Activated T-cell treated with anti-CD3 and anti-CD28 coated beads, Interleukin-2, amount 50 U/mL, for 24 hours (primary cell): ENCODE measurements at regions not wholly inside any gene's neighbourhood (a gene's known extent, or its start where the extent isn't known, plus 50 kb on each side); places are given as distances from the start of the nearest gene placed in this dataset.

Experiments used
- DNase-seq: peaks from one replicate; pipeline ENCODE4 v3.0.0-alpha.2; 2020
- H3K27ac Mint-ChIP-seq: 2 replicates; pipeline ENCODE4 v1.8.0; 2020; ENCODE audit warnings: mild to moderate bottlenecking, mixed read lengths
- H3K27me3 Mint-ChIP-seq: 2 replicates; pipeline ENCODE4 v1.8.0; 2020; ENCODE audit warnings: mixed read lengths
- H3K36me3 Mint-ChIP-seq: 2 replicates; pipeline ENCODE4 v1.8.0; 2020; ENCODE audit warnings: low read depth, mixed read lengths
- H3K4me1 Mint-ChIP-seq: 2 replicates; pipeline ENCODE4 v1.8.0; 2020; ENCODE audit warnings: low read depth, mixed read lengths
- H3K4me3 Mint-ChIP-seq: 2 replicates; pipeline ENCODE4 v1.8.0; 2020; ENCODE audit warnings: mild to moderate bottlenecking, moderate library complexity, mixed read lengths
- H3K9me3 Mint-ChIP-seq: 2 replicates; pipeline ENCODE4 v1.8.0; 2020; ENCODE audit warnings: mixed read lengths

DNA sequence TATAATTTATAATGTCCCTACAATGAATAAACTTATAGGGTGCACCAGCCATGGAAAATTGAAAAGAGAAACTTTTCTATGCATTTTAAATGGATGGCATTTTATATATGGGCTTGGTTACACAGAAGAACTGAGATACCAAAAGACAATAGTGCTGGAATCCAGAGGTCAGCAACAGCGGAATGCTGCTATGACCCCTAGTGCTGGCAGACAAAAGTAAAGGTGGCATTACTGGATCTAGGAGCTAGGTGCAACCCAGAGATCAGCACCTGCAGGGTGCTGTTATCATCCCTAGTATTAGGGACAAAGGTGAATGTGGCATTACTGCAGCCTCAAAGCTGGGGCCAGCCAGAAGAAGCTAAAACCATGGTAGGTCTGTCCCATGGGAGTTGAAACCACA, 392.7 kb upstream of the ST6GAL2 start:
- H3K9me3 Mint-ChIP-seq: no peaks in the 10 kb centered on the region
- H3K27me3 Mint-ChIP-seq: no peaks in the 10 kb centered on the region
- no peak for DNase-seq
- H3K4me1 Mint-ChIP-seq: no peaks in the 10 kb centered on the region
- H3K36me3 Mint-ChIP-seq: no peaks in the 10 kb centered on the region
- no peak overlapping the region for H3K27ac Mint-ChIP-seq
- no peak overlapping the region for H3K4me3 Mint-ChIP-seq

DNA sequence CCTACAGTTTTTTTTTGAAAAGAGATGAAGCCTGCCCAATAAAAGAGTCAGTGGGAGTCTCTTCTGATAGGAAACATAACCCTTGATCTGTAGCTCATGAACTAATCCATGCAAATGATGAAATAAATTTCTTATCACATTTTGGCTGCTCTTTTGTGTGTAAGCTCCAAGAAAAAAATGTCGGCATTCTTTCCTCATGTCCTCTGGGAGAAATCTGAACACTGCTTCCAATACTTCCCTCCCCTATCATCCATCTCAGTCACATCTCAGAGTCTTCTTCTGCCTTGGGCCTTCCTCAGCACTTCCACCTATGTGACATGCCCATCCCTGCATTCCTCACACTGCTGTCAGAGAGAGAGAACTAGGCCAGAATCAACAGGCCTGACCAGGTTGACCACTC, 395.7 kb upstream of the ST6GAL2 start:
- no peaks in the 10 kb centered on the region for H3K27me3 Mint-ChIP-seq
- no peak overlapping the region for H3K27ac Mint-ChIP-seq
- H3K9me3 Mint-ChIP-seq: no peaks in the 10 kb centered on the region
- no peak overlapping the region for H3K4me3 Mint-ChIP-seq
- H3K36me3 Mint-ChIP-seq: no peaks in the 10 kb centered on the region
- DNase-seq: no peak
- H3K4me1 Mint-ChIP-seq: no peaks in the 10 kb centered on the region

- DNase-seq: no peak
- H3K4me1 Mint-ChIP-seq: no peaks in the 10 kb centered on the region
- H3K9me3 Mint-ChIP-seq: no peaks in the 10 kb centered on the region
- no peak overlapping the region for H3K27ac Mint-ChIP-seq
- H3K27me3 Mint-ChIP-seq: no peaks in the 10 kb centered on the region
- no peaks in the 10 kb centered on the region for H3K36me3 Mint-ChIP-seq
- no peak overlapping the region for H3K4me3 Mint-ChIP-seq
Measured at GRCh38 chr2:107282135-107282534, 396.2 kb upstream of the ST6GAL2 start.

- H3K9me3 Mint-ChIP-seq: no peaks in the 10 kb centered on the region
- no peak overlapping the region for H3K27ac Mint-ChIP-seq
- no peaks in the 10 kb centered on the region for H3K4me1 Mint-ChIP-seq
- no peaks in the 10 kb centered on the region for H3K36me3 Mint-ChIP-seq
- DNase-seq: no peak
- H3K27me3 Mint-ChIP-seq: no peaks in the 10 kb centered on the region
- H3K4me3 Mint-ChIP-seq: no peak overlapping the region
Measured at GRCh38 chr2:107285621-107286299, 399.8 kb upstream of the ST6GAL2 start.

DNA sequence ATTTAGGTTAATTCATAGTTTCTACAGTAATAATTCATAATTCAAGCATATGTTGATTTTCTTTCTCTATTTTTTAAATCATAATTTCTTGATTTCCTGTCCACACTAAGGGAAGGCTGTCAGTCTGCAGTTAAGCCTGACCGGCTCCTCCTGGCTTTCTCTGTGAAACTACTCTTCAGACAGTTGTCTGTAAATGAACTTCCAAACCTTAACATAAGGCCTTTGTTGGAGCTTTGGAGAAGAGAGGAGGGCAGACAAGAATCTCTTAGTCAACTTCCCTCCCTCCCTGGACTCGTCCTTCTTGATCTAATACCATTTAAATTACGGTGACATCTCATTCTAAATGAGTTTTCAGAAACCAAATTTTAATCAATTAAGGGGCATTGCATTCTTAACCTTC, 404.1 kb upstream of the ST6GAL2 start:
- no peak for DNase-seq
- H3K27me3 Mint-ChIP-seq: no peaks in the 10 kb centered on the region
- no peaks in the 10 kb centered on the region for H3K4me1 Mint-ChIP-seq
- H3K9me3 Mint-ChIP-seq: no peaks in the 10 kb centered on the region
- H3K27ac Mint-ChIP-seq: no peak overlapping the region
- no peak overlapping the region for H3K4me3 Mint-ChIP-seq
- H3K36me3 Mint-ChIP-seq: no peaks in the 10 kb centered on the region

GRCh38 chr2:107303964-107304363, 418.0 kb upstream of the ST6GAL2 start:
- H3K27ac Mint-ChIP-seq: no peak overlapping the region
- peaks cover 6% of the 10 kb centered on the region for H3K9me3 Mint-ChIP-seq
- H3K4me3 Mint-ChIP-seq: no peak overlapping the region
- no peaks in the 10 kb centered on the region for H3K4me1 Mint-ChIP-seq
- no peaks in the 10 kb centered on the region for H3K27me3 Mint-ChIP-seq
- no peaks in the 10 kb centered on the region for H3K36me3 Mint-ChIP-seq
- DNase-seq: no peak

GRCh38 chr2:107305966-107306365, 420.0 kb upstream of the ST6GAL2 start:
- no peaks in the 10 kb centered on the region for H3K4me1 Mint-ChIP-seq
- DNase-seq: no peak
- H3K4me3 Mint-ChIP-seq: no peak overlapping the region
- H3K36me3 Mint-ChIP-seq: no peaks in the 10 kb centered on the region
- no peak overlapping the region for H3K27ac Mint-ChIP-seq
- H3K27me3 Mint-ChIP-seq: no peaks in the 10 kb centered on the region
- H3K9me3 Mint-ChIP-seq: peaks cover 13% of the 10 kb centered on the region

- no peak overlapping the region for H3K4me3 Mint-ChIP-seq
- no peaks in the 10 kb centered on the region for H3K4me1 Mint-ChIP-seq
- H3K9me3 Mint-ChIP-seq: peaks cover 13% of the 10 kb centered on the region
- H3K36me3 Mint-ChIP-seq: no peaks in the 10 kb centered on the region
- no peak overlapping the region for H3K27ac Mint-ChIP-seq
- no peak for DNase-seq
- H3K27me3 Mint-ChIP-seq: no peaks in the 10 kb centered on the region
Measured at GRCh38 chr2:107306881-107307280, 420.9 kb upstream of the ST6GAL2 start.

DNA sequence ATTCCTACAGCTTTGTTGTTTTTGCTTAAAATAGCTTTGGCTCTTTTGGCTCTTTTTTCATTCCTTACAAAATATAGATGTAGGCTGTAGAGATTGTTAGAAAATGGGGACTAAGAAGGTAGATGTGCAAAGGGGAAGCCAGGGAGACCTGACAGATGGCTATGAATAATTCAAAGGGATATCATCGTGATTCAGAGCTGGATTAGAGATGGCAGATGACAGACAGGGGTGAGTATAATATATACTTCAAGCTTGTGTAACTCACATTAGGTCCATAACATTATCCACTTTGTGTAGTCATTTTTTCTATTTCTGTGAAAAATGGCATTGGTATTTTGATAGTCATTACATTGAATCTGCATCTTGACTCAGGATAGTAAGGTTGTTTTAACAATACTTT, 422.9 kb upstream of the ST6GAL2 start:
- no peaks in the 10 kb centered on the region for H3K27me3 Mint-ChIP-seq
- H3K4me1 Mint-ChIP-seq: no peaks in the 10 kb centered on the region
- H3K4me3 Mint-ChIP-seq: no peak overlapping the region
- no peak overlapping the region for H3K27ac Mint-ChIP-seq
- H3K36me3 Mint-ChIP-seq: no peaks in the 10 kb centered on the region
- DNase-seq: no peak
- H3K9me3 Mint-ChIP-seq: peaks cover 12% of the 10 kb centered on the region

DNA sequence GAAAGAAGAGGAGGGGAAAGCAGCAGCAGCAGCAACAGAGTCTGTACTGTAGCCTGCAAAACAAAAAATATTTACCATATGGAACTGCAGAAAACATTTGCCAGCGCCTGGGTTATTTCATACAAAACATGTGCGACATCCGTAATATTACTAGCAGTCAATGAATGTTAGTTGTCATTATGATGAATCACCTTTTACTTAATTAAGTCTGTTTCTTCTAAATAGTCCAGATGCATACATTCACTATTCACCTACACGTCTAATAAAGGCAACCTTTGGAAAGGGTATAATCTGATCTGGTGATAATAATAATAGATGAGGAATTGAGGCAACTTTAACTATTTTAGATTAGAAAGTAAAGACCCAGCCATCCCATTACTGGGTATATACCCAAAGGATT, 426.3 kb upstream of the ST6GAL2 start:
- Mint-ChIP-seq H3K4me3 (no peak overlapping the region), H3K36me3 (no peaks in the 10 kb centered on the region), H3K27me3 (no peaks in the 10 kb centered on the region), H3K27ac (no peak overlapping the region), H3K9me3 (peaks cover 12% of the 10 kb centered on the region), H3K4me1 (no peaks in the 10 kb centered on the region)
- no peak for DNase-seq

GRCh38 chr2:107313316-107313715, 427.3 kb upstream of the ST6GAL2 start:
- no peak overlapping the region for H3K4me3 Mint-ChIP-seq
- no peaks in the 10 kb centered on the region for H3K4me1 Mint-ChIP-seq
- peaks cover 12% of the 10 kb centered on the region for H3K9me3 Mint-ChIP-seq
- H3K27me3 Mint-ChIP-seq: no peaks in the 10 kb centered on the region
- no peak overlapping the region for H3K27ac Mint-ChIP-seq
- no peak for DNase-seq
- no peaks in the 10 kb centered on the region for H3K36me3 Mint-ChIP-seq

DNA sequence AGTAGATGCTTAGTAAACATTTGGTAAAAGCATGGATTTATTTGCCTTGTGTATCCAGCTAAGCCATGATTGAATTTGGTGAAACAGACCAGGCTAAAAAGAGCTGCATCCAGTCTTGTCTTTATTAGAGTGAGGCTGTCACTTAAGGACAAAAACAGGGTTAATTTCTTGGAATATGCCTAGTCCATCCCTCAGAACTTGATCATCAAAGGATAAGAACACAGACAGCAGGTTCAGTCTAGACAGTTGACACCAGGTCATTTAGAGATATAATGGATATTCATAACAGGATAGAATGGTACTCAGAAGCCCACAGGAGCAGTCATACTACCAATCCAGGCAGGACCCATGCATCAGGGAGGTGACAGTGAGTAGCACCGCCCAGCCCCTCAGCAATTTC, 434.9 kb upstream of the ST6GAL2 start:
- no peaks in the 10 kb centered on the region for H3K4me1 Mint-ChIP-seq
- DNase-seq: no peak
- H3K9me3 Mint-ChIP-seq: peaks cover 4% of the 10 kb centered on the region
- H3K4me3 Mint-ChIP-seq: no peak overlapping the region
- H3K27ac Mint-ChIP-seq: no peak overlapping the region
- no peaks in the 10 kb centered on the region for H3K27me3 Mint-ChIP-seq
- H3K36me3 Mint-ChIP-seq: no peaks in the 10 kb centered on the region

- no peak for DNase-seq
- peaks cover 8% of the 10 kb centered on the region for H3K9me3 Mint-ChIP-seq
Measured at GRCh38 chr2:107322416-107322815, 436.4 kb upstream of the ST6GAL2 start.

GRCh38 chr2:107323946-107324565, 438.1 kb upstream of the ST6GAL2 start:
- Mint-ChIP-seq H3K27me3 (no peaks in the 10 kb centered on the region), H3K9me3 (peaks cover 10% of the 10 kb centered on the region), H3K27ac (no peak overlapping the region), H3K36me3 (no peaks in the 10 kb centered on the region), H3K4me1 (no peaks in the 10 kb centered on the region), H3K4me3 (no peak overlapping the region)
- DNase-seq: no peak

More at GRCh38 chr2:107322416-107322815, 436.4 kb upstream of the ST6GAL2 start:
- Mint-ChIP-seq H3K27ac (no peak overlapping the region), H3K4me1 (no peaks in the 10 kb centered on the region), H3K36me3 (no peaks in the 10 kb centered on the region), H3K27me3 (no peaks in the 10 kb centered on the region), H3K4me3 (no peak overlapping the region)

DNA sequence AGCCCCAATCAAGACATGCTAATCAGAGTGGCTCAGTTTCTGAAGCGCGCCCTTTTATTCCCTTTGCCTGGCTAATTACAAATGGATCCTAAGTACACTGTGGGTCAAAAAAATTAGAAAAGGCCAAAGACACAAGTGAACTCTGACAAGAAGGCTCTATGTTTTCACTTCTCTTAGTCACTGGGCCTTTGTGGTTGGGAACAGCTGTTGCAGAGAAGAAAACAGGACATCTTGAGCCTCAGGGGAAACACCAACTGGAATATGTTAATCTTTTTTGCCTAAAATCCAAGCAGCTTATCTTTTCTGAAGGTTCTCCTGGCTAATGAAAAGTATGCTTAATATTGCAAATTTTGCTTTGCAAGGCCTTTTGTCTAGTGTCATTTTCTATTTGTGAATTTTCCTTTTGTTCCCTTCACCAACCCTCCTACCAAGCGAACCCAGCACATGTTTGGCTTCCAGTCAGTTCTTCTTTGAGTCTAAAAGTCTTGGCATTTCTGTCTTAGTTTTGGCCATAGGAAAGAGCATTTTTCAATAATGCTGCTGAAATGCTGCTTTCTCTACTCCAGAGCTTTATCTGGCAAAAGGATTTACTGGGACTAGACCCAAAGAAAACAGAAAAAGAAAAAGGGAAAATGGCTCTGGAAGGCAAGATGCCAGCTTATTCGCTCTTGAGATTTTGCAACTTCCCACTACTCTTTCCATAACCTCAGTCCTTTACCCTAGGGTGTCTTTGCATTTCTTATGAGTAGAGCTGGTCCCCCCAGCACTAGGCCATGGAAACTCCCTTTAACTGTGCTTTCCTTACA, 440.2 kb upstream of the ST6GAL2 start:
- Mint-ChIP-seq H3K27me3 (no peaks in the 10 kb centered on the region), H3K27ac (no peak overlapping the region), H3K9me3 (peaks cover 10% of the 10 kb centered on the region), H3K4me1 (no peaks in the 10 kb centered on the region), H3K36me3 (no peaks in the 10 kb centered on the region), H3K4me3 (no peak overlapping the region)
- DNase-seq: no peak
